ENCODE measurements at regions not wholly inside any gene's neighbourhood (a gene's known extent, or its start where the extent isn't known, plus 50 kb on each side); places are given as distances from the start of the nearest gene placed in this dataset.

DNA sequence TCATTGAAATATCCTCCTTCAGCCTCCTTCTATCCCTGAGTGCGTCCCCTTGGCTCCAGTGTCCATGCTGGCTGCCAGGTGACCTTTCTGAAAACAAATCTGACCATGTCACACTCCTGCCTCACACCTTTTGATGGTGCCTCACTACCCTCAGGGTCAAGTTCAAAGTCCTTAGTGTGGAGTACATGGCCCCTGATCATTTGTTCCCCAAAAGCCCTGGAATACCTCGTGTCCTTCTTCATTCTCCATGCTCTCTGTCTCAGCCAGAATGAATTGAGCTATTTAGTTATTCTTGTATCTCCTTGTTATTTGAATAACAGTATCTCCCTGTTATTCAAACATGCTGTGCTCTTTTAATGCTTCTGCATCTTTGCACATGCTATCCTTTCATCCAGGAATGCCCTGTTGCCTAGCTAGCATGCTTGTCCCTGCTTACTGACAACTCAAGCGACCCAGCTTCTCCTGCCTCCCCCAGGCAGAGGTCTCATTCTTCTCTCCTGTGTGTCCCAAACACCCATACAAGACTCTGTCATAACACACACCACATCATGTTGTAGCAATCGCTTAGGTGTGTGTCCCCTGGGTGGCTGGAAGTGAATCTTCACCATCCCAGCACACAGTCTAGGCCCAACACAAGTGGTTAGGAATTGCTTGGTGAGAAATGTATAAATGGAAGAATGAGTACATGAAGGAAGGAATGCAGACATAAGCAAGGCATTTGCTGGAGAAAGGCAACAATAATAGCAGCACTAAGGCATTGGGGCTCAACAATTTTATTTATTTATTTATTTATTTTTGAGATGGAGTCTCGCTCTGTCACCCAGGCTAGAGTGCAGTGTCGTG lies 144.0 kb downstream of the DDX1 start:
- TF ChIP-seq EZH2phosphoT487 (IDR thresholded peaks at IDR 0.05; ENCODE audit: low read length) (no peak), EZH2 (optimal IDR thresholded peaks at IDR 0.05; ENCODE audit: low read depth, low read length) (no peak)
- TF ChIP-seq, protein P1, sequence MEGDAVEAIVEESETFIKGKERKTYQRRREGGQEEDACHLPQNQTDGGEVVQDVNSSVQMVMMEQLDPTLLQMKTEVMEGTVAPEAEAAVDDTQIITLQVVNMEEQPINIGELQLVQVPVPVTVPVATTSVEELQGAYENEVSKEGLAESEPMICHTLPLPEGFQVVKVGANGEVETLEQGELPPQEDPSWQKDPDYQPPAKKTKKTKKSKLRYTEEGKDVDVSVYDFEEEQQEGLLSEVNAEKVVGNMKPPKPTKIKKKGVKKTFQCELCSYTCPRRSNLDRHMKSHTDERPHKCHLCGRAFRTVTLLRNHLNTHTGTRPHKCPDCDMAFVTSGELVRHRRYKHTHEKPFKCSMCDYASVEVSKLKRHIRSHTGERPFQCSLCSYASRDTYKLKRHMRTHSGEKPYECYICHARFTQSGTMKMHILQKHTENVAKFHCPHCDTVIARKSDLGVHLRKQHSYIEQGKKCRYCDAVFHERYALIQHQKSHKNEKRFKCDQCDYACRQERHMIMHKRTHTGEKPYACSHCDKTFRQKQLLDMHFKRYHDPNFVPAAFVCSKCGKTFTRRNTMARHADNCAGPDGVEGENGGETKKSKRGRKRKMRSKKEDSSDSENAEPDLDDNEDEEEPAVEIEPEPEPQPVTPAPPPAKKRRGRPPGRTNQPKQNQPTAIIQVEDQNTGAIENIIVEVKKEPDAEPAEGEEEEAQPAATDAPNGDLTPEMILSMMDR (IDR thresholded peaks at IDR 0.05; ENCODE audit: low read length), result no peak
